Esophagus mucosa (tissue), 1 donor: ENCODE measurements at regions not wholly inside any gene's neighbourhood (a gene's known extent, or its start where the extent isn't known, plus 50 kb on each side); places are given as distances from the start of the nearest gene placed in this dataset.
"Not testable (repeated sequence)": the region's sequence is repeated elsewhere in the genome, so short reads cannot be mapped to it uniquely, and the experiment has no call there.

Experiments
- ATAC-seq: fragments of 200-7000 bp; cut with Tn5 transposase; one replicate; pipeline ENCODE4 v1.9.1; 2020
- donor health status: DM: yes; HTN: yes; CAD: no.

GRCh38 chr14:48704639-48705038, 881.5 kb downstream of the RPS29 start:
- ATAC-seq = no peak

- no peak for ATAC-seq
Measured at GRCh38 chr14:48703728-48704467, 882.3 kb downstream of the RPS29 start.

GRCh38 chr14:48697362-48697761, 888.8 kb downstream of the RPS29 start:
- not testable (repeated sequence) for ATAC-seq

- ATAC-seq = no peak
Measured at GRCh38 chr14:48693793-48694192, 892.4 kb downstream of the RPS29 start.

- ATAC-seq = no peak
Measured at GRCh38 chr14:48690349-48690748, 895.8 kb downstream of the RPS29 start.

DNA sequence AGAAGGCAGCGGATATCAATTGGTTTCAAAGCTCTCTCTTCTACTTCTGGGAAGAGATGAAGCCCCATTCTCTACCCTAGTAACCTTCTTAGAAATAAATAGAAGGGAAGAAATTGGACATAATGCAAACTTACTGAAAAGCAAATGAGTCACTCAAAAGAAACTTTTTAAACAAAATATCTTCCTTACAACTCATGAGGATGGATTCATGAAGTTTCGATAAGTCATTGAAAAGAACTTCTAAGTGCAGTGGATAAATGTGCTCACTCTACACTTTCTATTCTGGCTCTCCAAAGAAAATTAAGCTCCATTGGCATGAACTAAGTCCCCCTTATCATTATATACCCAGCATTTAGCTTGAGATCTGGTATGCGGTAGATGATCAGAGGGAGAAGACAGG, 899.5 kb downstream of the RPS29 start:
- no peak for ATAC-seq

- no peak for ATAC-seq
Measured at GRCh38 chr14:48672506-48672905, 913.7 kb downstream of the RPS29 start.

GRCh38 chr14:48670939-48671338, 915.2 kb downstream of the RPS29 start:
- no peak for ATAC-seq

DNA sequence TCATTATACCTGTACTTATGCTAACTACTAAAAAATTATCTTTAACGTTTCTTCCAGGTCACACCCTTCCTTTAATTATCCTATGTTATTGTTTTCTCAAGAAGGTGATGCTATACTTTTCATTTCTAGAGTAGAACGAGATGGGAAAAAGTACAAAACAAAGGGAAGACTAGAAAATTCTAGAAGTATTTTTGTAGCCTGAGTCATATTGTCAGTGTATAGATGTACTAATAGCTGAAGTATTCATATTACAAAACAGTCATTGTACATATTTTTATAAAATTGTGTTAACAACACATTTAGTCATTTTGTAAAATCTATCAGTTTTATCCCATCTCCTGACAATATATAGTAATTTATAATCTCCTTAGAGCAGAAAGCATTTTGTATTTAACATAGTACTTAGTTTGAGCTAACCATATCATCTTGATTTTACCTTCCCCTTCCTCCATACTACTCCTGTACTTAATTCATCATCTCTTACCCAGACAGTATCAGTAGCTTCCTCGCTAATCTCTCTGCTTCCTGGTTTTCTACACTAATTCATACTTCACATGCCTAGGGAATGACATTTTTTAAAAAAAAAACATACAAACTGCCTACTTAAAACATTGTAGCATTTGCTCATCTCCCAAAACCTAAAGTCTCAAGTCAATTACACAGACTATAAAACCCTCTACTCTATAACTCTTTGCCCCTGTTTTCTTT, 920.9 kb downstream of the RPS29 start:
- ATAC-seq = no peak

DNA sequence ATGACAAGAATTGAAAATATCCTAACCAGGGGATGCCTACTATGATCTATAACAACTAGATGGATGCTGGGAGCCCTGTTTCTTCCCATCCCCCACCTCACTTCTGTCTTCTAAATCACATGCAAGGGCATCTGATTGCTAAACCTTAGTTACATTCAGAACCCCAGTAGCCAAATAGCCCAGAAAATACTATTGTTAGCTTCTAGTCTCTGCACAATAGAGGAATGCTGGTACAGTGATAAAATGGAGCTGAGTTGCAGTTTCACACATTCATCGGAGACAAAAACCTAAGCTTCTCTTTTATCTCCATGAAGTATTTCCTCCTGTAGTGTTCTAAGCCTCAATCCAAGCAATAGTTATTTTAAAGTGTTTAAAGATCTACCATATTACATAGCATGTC, 942.9 kb downstream of the RPS29 start:
- ATAC-seq = no peak

GRCh38 chr14:48628870-48629269, 953.5 kb upstream of the MDGA2 start:
- no peak for ATAC-seq

DNA sequence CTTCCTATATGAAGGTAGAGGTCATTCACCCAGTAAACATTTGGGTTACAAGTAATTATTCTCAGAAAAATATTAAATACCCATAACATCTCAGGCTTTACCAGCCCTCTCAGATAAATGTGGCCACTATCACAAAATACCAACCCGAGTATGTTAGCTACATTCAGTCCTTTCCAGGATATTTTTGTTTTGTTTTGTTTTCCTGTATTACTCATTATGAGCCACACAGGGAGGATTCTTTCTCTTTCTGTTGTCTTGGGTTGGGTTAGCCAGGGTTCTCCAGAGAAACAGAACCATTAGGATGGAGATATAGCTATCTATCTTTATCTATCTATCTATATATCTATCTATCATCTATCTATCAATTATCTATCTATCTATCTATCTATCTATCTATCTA, 947.6 kb upstream of the MDGA2 start:
- no peak for ATAC-seq

DNA sequence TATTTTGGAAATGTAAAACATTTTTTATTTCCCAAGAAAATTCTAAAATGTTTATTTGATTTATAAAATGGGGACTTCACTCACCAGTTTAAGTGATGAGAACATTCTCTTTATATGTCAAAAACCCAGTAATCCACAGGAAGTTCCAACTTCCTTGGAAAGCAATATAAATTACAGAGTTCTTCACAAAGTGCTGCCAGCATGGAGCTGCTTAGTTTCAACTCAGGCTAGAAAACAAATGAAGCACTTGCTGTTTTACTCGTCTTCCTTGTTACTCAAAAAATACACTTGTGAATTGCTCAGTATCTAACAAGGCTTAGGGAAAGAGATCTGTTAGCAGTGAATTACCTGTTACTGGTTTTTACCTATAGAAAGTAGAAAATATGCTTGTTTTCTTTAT, 942.7 kb upstream of the MDGA2 start:
- ATAC-seq = no peak

DNA sequence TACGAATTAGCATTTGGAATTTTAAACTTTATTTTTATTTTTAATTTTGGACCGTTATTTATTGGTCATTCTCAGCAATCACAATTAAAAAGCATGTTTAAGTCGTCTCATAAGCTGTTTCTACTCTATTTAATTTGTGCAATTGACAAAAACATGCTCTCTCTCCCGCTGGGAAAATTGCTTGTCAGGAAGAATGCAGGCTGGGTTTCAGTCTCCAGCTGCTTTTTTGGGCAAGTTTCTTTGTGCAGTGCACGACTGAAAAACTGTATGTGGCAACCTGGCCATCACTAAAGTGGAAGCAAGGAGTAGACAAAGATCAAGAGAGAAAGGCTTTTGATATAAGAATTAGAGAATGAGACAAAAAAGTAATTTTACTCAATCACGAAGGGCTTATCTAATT, 941.5 kb upstream of the MDGA2 start:
- no peak for ATAC-seq

DNA sequence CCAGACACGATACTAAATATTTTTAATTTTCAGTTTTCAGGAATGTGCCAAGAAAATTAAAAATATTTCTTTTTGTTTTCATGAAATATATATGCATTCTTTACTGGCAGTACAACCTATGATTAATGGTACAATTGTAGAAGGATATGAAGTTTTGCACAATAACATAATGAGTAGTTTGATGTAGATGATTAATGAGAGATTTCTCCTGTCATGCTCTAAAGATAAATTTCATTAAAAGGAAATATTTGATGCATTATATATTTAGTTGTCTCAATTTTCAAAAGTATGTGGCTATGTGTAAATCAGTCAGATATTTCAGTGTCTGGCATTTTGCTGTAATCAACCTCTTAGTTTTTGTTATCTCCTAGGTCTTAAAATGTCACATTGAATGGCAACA, 940.2 kb upstream of the MDGA2 start:
- ATAC-seq = no peak

DNA sequence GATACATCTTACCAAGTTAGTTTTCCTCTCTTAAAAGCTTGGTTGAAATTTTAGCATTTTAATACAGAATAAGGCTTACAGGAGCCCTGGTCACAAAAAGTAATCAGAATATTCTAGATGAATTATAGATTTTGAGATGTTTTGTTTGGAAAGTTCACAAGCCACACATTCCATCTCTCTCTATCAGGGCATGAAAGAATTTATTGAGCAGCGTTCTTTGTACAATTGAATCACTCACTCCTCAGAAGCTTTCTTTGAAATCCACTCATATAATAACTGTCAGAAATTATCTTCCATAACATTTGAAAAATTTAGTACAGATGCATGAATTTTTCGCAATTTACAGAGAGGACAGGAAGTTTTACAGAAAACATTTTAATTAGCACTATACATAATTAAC, 938.6 kb upstream of the MDGA2 start:
- ATAC-seq = no peak

DNA sequence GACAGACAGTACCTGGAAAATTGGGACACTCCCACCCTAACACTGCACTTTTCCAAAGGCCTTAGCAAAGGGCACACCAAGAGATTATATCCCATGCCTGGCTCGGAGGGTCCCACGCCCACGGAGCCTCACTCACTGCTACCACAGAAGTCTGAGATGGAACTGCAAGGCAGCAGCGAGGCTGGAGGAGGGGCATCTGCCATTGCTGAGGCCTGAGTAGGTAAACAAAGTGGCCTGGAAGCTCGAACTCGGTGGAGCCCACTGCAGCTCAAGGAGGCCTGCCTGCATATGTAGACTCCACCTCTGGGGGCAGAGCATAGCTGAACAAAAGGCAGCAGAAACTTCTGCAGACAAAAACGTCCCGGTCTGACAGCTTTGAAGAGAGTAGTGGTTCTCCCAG, 931.6 kb upstream of the MDGA2 start:
- not testable (repeated sequence) for ATAC-seq

DNA sequence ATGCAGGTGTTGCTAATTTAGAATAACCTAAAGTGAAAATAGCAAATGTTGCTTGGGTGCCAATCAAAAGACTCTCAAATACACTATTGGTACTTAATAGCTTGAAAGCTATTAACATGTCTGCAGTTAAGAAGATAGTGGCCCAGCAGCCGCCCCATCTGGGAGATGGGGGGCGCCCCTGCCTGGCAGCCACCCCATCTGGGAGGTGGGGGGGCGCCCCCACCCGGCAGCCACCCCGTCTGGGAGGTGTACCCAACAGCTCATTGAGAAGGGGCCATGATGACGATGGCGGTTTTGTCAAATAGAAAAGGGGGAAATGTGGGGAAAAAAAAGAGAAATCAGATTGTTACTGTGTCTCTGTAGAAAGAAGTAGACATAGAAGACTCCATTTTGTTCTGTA, 923.1 kb upstream of the MDGA2 start:
- ATAC-seq = no peak

DNA sequence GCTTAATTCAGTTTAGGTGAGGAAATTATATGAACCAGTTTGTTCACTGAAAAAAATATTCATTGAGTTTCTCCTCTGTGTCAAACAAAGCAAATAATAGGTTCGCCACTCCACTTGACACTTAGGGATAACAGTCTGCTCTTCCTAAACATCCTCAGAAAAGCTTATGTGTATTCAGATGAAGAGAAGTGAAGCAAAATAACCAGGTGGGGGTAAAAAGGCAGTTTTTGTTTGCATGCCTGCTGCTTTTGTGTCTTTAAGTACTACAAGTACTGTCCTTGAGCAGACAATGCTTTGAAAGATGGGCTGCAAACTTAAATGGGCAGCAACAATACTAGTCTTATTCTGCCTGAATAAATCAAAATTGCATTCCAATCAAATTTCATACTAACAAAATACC, 910.7 kb upstream of the MDGA2 start:
- ATAC-seq = no peak

DNA sequence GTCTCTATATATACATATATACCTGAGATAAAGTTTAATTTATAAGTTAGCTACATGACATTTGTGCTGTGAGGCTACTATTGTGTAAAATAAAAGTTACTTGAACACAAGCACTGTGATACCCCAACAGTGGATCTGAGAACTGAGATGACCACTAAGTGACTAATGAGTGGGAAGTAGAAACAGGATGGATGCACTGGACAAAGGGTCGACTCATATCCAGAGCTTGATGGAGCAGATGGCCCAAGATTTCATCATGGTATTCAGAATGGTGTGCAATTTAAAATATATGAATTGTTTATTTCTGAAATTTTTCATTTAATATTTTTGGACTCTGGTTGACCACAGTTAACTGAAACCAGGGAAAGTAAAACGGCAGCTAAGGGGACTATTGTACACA, 908.6 kb upstream of the MDGA2 start:
- ATAC-seq = no peak

DNA sequence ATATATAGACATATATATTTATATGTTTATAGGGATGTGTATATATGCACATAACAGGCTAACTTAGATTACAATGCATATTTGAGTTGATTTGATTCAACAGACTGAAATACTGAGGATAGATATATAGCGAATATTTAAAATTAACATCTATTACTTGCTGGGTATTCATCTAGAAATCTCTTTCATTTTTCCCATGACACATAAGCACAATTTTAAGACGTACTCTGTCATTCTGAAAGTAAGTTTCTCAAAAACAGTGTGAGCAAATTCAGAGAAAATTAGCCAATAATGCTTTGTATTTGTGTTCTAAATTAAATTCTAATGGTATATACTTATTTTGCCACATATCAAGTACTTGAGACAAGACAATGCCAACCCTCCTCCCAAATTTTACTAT, 907.5 kb upstream of the MDGA2 start:
- ATAC-seq = no peak

DNA sequence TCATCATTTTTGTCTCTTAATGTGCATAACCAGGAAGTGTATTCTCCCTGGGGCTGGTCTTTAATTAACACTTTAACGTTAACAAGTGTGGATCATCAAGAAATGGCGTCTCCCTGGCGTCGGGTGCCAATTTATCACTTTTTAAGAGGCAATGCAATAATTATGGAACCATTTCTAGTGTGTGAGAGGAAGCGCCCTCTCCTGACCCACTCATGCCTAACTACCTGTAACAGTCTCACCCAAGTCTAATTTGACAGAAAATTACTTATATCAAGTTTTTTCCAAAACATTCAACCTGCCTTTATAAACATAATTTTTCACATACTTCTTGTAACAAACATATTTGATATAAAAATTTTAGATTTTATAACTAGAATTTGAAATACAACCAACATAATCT, 905.3 kb upstream of the MDGA2 start:
- no peak for ATAC-seq

- no peak for ATAC-seq
Measured at GRCh38 chr14:48575772-48576171, 900.4 kb upstream of the MDGA2 start.

- ATAC-seq = no peak
Measured at GRCh38 chr14:48568688-48569087, 893.3 kb upstream of the MDGA2 start.

- no peak for ATAC-seq
Measured at GRCh38 chr14:48568252-48568651, 892.8 kb upstream of the MDGA2 start.
